ENCODE measurements at regions not wholly inside any gene's neighbourhood (a gene's known extent, or its start where the extent isn't known, plus 50 kb on each side); places are given as distances from the start of the nearest gene placed in this dataset.
"Not testable (repeated sequence)": the region's sequence is repeated elsewhere in the genome, so short reads cannot be mapped to it uniquely, and the experiment has no call there.

DNA sequence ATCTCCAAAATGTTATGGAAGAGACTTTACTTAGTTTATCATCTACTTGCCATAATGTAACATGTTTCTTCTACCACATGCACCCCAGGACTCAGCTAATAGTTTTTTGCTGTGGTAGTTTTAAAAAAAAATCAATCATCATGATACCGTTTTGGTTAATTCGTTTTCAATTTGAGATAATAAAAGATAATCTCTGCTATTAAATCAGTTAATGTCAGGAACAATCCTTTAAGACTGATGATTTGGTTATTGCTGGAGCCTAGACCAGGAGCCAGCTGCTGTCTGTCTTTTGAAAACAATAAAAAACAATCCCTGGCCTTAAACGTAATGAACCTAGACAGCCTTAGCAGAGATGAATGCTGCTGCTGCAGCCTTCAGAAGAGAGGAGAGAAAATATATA is 403.7 kb downstream of the OXSM start:
- no peak for DNase-seq

DNA sequence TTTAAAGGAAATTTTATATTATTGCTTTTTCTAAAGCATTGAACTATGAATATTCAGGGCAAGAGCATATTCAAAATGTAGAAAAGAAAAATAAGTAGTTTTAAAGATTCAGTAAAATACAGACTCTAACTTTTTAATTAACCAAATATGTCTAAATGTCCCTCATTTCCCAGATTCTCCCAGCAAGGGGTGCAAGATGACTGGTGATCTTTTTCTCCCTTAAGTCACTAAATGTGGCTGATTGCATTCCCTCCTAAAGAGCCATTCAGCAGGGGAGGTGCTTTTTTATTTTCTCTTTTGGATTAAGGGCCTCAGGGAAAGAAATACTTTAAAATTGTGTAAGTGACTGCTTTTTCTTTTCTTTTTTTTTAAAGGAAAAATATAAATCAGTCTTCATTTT is 406.9 kb downstream of the OXSM start:
- DNase-seq: no peak

DNA sequence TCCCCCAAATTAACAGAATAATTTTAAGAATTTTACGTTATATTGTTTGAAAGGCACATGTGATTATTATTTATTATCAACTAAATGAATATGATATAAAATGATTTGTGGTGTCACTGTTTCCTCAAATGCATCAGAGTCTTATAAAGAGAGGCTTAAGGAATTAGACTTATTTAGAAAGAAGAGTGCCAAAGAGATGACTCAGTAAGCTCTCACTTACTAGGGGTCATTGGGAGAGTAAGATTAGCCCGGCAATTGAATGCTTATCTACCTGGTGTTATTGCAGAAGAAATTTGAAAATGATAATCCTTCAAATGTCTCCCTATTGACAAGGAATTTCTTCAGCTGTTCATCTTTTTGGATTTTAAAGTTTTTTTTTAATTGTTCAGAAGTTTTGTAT is 408.7 kb downstream of the OXSM start:
- DNase-seq: no peak

DNA sequence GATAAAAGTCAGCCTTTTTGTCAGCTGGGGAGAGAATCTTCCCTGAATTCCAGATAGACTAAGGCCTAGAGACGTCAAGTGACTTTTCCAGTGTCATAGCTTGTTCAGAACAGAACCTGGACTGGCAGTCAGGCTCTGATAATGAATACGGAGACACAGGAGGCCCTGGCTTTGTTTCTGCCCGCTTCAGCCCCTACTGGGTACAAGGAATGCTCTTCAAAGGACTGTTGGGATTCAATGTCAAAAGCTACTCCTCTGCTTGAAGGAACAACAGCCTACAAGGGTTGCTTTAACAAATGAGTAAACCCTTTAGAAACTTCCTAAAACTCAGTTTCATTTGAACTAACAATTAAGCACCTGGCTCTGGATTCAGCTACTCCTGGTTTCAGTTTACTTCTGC is 412.3 kb downstream of the OXSM start:
- no peak for DNase-seq

DNA sequence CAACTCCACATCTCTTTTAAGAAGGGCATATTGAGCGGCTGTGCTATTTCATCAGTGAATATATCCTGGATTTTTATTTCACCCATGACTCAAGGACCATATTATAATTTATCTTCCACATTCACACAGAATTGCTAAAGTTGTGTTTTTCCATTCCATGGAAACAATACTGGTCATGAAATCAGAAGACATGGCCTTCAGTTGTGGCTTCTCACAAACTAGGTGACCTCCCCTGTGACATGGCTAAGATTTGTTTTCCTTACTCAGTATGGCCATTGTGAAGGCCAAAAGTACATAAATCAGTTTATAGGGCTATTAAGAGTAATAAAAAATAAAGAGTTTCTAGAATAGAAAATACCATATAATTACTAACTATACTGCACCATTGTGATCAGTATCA is 415.6 kb downstream of the OXSM start:
- no peak for DNase-seq

DNA sequence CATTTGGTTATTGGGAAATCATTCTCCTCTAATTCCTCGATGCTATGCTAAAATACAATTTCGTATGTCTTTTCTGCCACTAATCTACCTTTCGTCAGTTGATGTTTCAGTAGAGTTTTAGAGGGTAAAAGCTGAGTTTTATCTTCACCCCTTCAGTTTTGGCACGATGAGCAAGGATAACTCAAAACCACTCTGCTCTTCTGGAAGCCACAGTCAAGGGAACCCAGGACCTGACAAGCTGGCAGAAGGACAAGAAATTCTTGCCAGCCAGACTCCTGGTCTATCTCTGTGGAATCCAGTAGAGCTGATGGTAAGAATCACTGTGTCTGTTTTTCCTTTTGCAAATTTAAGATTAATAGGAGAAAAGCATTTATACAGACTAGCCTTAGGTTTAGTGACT is 414.4 kb upstream of the LRRC3B start:
- DNase-seq: no peak

DNA sequence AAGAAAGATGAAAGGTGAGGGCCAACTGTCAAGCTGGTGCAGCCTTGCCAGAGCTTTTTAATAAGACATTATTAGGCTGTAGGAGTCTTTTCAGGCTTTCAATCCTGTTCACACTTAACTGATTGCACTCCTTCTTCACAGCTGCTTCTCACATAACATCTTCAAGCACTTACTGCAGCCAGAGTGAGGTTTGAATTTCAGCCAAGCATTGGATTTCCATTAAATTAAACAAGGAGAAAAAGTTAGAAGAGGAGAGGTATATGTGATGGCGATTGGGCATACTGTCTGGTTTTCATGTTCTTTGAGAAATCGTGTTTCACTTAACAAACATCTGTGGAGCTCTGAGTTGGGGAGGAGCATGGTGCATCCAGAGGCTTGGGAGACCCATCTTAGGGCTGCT is 392.8 kb upstream of the LRRC3B start:
- no peak for DNase-seq

DNA sequence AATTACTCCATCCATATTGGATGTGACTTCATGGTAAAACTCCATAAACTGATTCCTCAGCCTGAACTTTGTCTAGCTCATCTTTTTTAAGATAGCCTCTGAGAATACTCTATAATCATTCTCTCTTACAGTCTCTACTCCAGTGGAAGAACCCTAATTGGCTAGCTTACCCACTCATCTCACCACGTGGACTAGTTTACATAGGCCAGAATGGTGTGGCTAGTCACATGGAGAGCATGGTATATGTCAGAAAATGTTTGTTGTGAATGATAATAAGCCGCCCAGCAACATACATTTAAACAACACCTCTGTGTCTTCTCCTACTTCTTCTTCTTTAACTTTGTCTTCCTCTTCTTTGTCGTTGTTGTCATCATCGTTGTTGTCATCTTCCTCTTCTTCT is 389.2 kb upstream of the LRRC3B start:
- DNase-seq: no peak

DNA sequence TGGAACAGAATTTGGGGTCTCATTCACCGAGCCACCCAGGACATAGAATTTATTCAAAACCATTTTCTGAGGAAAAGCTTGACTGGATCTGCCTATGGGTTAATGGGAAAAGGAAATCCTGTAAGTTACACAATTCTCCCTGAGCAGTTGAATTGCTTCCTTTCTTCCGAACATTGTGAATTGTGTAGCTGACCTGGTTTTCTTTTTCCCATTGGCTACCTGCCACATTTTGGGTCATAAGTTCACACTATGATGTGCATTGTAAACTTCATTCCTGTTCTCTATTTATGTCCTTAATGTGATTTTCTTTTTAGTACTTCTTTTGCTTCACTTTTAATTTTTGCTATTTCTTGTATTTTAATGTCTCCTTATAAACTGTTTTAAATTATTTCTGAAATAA is 386.0 kb upstream of the LRRC3B start:
- no peak for DNase-seq

DNA sequence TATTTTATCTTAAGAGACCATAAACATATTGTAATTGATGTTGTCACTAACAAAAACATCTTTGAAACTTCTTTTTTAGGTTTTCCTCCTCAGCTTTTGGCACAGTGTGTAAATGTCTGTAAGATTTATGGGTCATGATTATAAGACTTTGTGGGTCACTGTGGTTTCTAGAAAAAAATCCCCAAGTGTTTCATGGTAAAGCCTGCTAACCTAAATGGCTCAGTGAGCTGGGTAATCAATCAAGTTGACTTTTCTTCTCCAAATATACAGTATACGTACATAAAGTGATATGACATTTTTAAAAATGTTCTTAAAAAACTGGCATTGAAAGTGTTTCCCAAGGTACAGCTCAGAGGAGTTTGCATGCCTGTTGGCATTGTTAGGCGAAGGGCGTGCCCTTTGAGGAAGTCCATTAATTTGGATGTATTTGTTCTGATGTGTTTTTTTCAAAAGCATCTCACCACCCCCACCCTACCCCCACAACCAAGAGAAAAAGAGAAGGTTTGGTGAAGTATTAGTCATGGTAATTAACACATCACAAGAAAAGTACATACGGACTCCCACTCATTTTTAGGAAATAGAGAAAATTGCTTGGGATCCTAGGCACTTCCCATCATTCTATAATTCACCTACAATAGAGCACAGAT is 385.4 kb upstream of the LRRC3B start:
- no peak for DNase-seq

DNA sequence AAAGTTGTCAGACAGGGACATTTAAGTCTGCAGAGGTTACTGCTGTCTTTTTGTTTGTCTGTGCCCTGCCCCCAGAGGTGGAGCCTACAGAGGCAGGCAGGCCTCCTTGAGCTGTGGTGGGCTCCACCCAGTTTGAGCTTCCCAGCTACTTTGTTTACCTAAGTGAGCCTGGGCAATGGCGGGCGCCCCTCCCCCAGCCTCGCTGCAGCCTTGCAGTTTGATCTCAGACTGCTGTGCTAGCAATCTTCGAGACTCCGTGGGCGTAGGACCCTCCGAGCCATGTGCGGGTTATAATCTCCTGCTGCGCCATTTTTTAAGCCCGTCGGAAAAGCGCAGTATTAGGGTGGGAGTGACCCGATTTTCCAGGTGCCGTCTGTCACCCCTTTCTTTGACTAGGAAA is 378.0 kb upstream of the LRRC3B start:
- not testable (repeated sequence) for DNase-seq

DNA sequence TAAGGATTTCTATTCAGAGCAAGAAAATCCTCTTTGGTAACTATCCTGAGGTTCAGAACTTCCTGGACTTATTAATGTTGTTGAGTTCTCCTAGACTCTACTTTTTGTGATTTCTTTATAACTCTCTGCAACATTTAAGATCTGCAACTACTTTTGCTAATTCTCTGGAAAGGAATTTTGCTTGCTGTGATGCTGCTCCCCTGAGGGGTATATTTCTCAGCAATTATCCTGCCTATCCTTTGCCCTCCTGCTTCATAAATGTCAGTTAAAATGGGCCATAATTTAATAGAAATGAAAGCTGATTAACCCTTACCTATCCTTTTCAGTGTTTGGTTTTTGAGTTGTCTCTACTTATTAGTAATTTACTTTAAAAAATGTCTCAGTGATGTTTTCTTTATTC is 377.3 kb upstream of the LRRC3B start:
- DNase-seq: no peak

DNA sequence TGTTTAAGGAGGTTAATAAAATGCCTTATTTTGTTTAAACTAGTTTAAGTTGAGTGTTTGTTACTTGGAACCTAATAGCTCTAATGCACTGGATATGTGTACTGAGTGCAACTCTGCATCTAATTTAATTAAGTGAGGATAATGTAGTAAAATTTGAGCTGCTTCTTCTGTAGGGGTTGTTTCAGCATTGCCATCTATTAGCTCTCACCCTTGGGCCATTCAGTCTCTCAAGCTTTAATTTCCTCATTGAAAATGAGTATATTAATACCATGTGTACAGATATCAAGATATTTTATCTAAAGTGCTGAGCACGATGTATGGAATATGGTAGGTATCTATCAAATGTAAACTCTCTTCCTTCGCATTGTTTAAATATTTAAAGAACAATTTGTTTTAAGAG is 375.7 kb upstream of the LRRC3B start:
- no peak for DNase-seq

DNA sequence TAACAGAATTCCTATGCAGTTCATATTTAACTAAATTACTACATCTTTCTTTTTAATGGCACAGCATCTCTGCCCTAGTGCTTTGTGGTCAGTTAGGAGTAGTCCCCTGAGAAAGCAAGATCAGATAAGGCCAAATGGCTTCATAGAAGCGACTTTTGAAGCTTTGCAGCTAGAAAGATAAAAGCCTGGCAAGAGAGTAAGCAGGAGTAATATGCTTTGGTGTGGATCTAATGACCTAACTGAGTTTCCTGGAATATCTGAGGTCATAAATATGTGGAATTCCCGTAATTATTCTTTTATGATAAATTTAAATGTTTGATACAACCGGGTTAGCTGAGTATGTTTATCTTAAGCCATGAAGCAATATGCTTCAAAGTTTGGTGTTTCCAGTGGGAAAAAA is 374.9 kb upstream of the LRRC3B start:
- no peak for DNase-seq

DNA sequence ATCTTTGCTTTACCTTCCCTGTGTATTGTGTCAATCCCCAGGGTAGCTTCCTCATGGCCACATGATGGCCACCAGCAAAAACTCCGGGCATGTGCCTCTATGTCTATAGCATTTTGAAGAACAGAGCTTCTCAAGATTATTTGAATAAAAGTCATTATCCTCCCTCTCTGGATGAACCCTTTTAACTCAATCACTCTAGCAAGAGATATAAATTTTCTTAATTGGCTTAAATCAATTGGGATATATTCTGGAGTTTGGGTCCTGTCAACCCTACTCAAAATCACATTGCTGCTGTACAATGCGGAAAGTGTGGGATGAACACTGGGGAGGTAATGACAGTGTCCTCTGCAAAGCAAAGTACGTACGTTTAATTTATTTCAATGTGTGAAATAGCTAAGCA is 370.6 kb upstream of the LRRC3B start:
- DNase-seq: no peak

DNA sequence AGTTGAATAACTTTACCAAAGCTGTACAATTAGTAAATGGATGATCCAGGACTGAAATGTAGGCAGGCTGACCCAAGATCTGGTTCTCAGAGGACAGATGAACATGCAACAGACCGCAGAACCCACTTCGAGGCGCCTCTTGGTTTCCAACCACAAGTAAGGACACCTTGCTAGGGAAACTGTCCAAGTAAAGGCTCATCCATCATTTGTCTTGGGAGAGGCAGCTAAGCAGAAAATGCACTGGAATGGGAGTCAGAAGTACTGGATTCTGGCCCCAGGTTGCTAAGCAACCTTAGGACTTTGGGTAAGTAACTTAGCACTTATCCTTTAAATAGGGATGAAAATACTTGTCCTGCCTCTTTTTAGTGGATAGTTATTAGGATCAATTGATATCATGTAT is 366.3 kb upstream of the LRRC3B start:
- DNase-seq: no peak

DNA sequence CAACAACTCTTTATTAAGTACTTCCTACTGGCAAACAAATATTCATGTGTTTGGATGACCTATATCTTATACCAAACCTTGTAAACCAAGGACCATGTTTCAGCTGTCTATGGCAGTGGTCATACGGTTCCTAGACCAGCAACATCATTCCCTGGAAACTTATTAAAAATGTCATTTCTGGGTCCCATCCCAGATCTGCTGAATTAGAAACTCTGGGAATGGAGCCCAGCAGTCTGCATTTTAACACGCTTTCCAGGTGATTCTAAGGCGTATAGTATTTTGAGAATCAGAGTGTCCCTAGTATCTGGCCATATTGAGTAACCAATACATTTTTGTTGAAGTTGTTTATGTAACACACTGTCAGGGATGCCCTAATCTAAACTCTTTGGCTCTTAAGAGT is 363.4 kb upstream of the LRRC3B start:
- no peak for DNase-seq

DNA sequence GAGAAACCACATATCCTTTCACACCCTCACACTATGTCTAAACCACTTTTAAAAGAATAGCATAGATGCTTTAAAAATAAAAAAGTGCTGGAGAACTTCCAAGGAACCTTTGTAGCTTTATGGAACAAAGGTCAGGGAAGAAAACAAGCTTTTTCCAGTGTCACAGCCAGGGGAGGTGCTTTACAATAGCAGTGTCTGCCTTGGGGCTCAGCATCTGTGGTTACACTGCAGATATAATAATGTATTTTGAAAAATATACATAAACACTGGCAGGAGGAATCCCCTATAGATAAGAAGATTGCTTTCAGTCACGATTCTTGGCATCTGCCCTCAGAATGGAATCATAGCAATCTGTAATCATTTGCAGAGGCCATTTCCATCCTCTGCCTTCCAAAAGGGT is 362.4 kb upstream of the LRRC3B start:
- DNase-seq: peak; percentile 43

DNA sequence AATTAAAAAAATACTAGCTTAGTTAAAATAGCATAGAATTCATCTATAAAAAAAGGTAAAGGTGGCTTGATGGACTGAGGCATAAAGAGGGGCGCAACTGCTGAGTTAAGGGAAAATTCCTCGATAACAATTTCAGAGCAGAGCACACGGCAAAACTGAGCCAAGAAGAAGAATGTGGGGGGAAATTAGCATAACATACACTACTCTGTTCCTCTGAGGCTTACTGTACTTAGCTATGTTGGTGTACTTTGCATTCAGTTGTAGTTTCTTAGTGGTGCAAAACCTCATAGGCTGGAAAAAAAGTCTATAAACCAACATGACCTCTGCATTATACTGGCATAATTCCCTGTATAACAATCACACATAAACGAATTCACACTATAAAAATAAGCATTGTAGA is 357.9 kb upstream of the LRRC3B start:
- no peak for DNase-seq

DNA sequence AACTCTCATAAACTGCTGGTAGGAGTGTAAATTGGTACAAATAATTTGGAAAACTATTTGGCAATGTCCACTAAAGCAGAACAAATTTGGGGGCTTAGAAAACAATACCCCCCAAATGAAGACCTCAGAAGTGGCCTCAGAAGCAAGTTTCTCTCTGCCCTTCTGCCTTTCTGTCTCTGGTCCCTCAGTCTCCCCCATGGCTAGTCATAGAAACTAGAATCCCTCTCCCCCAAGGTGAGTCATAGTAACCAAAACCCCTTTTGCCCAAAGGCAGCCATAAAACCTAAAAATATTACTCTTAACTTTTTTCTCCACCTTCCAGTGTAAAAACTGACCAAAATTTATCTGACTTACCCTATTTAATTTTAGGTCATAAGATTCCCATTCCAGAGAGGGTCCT is 350.7 kb upstream of the LRRC3B start:
- DNase-seq: no peak

DNA sequence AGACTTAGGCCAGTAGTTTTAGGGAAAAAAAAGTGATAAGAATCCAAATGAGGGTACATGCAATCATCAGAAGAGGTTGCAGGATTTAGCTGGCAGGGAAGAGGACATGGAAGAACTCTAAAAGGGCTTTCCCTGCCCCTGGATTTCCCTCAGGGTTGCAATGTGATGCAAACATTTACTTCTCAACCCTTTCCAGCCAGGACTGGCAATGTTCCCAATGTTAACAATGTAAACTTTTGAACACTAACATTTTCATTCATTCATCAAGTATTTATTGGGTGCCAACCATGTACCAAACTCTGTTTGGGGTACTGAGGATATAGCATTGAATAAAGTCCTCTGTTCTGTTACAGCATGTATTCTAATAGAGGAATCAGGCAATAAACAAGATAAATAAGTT is 349.4 kb upstream of the LRRC3B start:
- no peak for DNase-seq

DNA sequence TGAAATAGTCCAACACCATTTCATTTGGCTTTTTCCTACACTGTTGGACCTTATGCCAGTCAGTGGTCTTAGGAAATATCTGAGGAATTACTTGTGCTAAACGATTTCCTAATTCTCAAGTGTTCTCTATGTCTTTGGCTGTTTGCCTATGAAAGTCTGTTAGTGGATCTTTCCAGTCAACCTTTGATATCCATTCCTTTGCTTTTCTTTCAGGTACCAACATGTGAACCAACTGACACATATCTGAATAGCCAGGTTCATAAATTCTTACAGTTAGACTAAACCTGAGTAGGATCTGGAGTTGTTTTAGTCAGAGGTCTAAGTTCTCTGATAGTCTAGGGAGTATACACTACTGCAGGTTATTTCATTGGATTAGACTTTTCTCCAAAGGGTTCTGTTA is 343.5 kb upstream of the LRRC3B start:
- no peak for DNase-seq

DNA sequence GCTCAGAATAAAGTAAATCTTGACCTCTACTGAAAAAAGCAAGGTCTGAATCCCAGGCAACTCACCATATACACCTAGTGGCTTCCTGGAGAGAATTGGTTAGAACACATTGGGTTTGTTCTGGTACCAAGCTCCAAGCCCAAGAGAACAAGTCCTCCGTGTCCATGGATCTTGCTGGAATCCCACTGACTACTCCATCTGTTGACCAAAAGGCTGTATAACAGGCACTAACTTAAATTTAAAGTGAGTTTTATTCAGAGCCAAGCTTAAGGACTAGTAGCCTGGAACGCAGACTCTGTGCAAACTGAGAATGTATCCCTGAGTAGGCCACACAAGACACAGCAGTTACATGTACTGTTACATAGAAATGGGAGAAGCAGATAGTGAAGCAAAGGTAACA is 342.1 kb upstream of the LRRC3B start:
- DNase-seq: no peak

DNA sequence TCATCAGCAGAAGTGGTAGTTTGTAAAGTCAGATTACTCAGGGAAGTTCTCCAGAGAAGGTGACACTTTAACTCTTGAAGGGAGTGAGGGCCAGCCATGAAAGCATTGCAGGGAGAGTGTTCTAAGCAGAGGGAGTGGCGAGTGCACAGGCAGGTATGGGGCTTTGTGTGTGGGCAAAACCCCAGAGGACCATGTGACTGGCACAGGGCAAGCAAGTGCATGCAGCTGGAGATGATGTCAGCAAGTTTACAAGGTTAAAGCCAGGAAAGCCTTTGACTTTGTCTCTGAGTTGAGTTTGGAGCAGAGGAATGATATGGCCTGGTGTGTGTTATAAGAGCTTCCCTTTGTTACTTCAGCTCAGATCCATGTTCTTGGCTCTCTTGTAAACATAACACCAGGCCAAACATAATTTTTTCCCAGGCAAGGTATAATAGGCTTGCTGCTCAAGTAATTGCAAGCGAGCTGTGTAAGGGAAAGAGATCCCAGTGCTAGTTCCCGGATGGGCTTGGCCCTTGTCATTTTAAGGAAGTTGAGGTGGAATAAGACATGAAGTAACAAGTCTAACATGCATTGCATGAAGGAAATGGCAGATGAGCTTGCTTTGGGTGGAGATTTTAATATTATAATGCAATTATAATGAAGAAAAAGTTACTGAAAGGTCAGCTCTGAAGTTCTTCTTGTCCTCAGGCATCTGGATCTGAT is 341.1 kb upstream of the LRRC3B start:
- DNase-seq: no peak

DNA sequence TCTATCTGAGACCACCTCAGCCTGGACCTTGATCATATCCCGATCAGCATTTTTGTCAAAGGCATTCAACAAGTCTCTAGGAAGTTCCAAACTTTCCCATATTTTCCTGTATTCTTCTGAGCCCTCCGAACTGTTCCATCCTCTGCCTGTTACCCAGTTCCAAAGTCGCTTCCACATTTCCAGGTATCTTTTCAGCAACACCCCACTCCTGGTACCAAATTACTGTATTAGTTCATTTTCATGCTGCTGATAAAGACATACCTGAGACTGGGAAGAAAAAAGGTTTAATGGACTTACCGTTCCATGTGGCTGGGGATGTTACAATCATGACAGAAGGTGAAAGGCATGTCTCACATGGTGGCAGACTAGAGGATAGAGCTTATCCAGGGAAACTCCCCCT is 338.1 kb upstream of the LRRC3B start:
- DNase-seq: not testable (repeated sequence)

Measured in right forelimb (tissue), 1 donor.